GM12872 (cell line): ENCODE measurements at regions not wholly inside any gene's neighbourhood (a gene's known extent, or its start where the extent isn't known, plus 50 kb on each side); places are given as distances from the start of the nearest gene placed in this dataset.

ENCODE experiments used
- CTCF ChIP-seq: IDR thresholded peaks from 3 replicates; pipeline ENCODE4 v1.5.1; 2011; ENCODE audit warnings: low read depth, mild to moderate bottlenecking, low read length, moderate library complexity; ENCODE audit not compliant: insufficient read depth

GRCh38 chr11:36931139-36931538, 333.1 kb upstream of the RAG2 start:
- no peak for TF ChIP-seq CTCF

GRCh38 chr11:36930256-36930655, 332.2 kb upstream of the RAG2 start:
- no peak for TF ChIP-seq CTCF

- no peak for TF ChIP-seq CTCF
These were observed 331.4 kb upstream of the RAG2 start for GRCh38 chr11:36929401-36929800.

- no peak for TF ChIP-seq CTCF
These were observed 330.6 kb upstream of the RAG2 start for GRCh38 chr11:36928621-36929020.

GRCh38 chr11:36899800-36900199, 301.8 kb upstream of the RAG2 start:
- no peak for TF ChIP-seq CTCF

GRCh38 chr11:36890841-36891240, 292.8 kb upstream of the RAG2 start:
- no peak for TF ChIP-seq CTCF

GRCh38 chr11:36890121-36890679, 292.2 kb upstream of the RAG2 start:
- no peak for TF ChIP-seq CTCF
